Left ventricle myocardium inferior (tissue), 1 donor: ENCODE measurements at regions not wholly inside any gene's neighbourhood (a gene's known extent, or its start where the extent isn't known, plus 50 kb on each side); places are given as distances from the start of the nearest gene placed in this dataset.
"Not testable (repeated sequence)": the region's sequence is repeated elsewhere in the genome, so short reads cannot be mapped to it uniquely, and the experiment has no call there.

Experiments used
- DNase-seq: peaks from one replicate; pipeline ENCODE4 v3.0.0-alpha.2; 2020
- H3K27ac ChIP-seq: fragments of 200-600 bp; replicated peaks from 2 replicates; pipeline ENCODE4 v1.8.0; 2021
- H3K27me3 ChIP-seq: fragments of 200-600 bp; 2 replicates; pipeline ENCODE4 v1.8.0; 2021; ENCODE audit warnings: low read depth
- H3K36me3 ChIP-seq: fragments of 200-600 bp; 2 replicates; pipeline ENCODE4 v1.8.0; 2021
- H3K4me1 ChIP-seq: fragments of 200-600 bp; 2 replicates; pipeline ENCODE4 v1.8.0; 2021
- H3K4me3 ChIP-seq: fragments of 200-600 bp; 2 replicates; pipeline ENCODE4 v1.8.0; 2021; ENCODE audit warnings: mild to moderate bottlenecking, moderate library complexity
- H3K9me3 ChIP-seq: fragments of 200-600 bp; replicated peaks from 2 replicates; pipeline ENCODE4 v1.8.0; 2021
- intact Hi-C: fragments of 100-400 bp; cut with micrococcal nuclease; formaldehyde crosslinking; loops from one replicate; pipeline ENCODE4 v1.11.0; 2022
- TF ChIP-seq, protein P1 (sequence below): fragments of 200-600 bp; IDR thresholded peaks from 2 replicates; pipeline ENCODE4 v1.8.0; 2021; ENCODE audit warnings: antibody characterized with exemption, mild to moderate bottlenecking, borderline replicate concordance
- donor health status: DM: no; HTN: yes; CAD: no; lungs with severe emphysema.

DNA sequence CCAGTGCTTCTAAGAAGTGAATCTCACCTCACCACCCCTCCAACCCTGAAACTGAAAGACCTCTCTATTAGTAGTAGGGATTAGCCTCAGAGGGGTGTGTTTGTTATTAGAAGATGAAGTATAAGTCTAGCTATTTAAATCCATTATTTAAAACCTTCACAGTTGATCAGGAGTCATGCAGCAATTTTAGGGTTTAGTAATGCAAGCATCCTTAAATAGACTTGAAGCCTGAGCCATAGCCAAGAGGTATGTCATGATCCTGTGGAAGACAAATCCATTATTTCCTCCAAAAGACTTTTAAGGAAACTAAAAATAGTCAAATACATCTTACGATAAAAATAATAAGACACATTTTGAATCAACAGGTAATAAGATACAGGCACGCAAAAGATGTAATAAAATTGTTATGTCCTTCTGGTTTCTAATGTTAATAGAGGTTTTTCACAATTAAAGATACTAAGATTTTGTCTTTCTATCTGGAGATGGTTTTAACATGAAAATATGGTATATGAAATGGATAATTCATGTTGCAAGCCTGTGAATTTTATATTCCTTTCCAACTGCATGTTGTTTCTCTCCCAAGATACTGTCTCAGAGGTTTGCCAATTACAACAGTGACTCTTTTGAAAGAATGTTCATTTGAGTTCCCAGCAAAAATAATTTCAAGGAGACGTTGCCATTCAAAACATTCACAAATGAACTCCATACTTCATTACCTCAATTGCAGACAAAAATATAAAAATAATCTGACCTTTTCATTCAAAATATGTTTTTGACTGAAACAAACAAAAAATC is 68.0 kb downstream of the LUZP4 start:
- H3K9me3 ChIP-seq: no peaks in the 10 kb centered on the region
- H3K4me1 ChIP-seq: no peaks in the 10 kb centered on the region
- H3K36me3 ChIP-seq: no peaks in the 10 kb centered on the region
- no peaks in the 10 kb centered on the region for H3K27me3 ChIP-seq
- DNase-seq: no peak
- H3K4me3 ChIP-seq: no peak overlapping the region
- TF ChIP-seq, protein P1, sequence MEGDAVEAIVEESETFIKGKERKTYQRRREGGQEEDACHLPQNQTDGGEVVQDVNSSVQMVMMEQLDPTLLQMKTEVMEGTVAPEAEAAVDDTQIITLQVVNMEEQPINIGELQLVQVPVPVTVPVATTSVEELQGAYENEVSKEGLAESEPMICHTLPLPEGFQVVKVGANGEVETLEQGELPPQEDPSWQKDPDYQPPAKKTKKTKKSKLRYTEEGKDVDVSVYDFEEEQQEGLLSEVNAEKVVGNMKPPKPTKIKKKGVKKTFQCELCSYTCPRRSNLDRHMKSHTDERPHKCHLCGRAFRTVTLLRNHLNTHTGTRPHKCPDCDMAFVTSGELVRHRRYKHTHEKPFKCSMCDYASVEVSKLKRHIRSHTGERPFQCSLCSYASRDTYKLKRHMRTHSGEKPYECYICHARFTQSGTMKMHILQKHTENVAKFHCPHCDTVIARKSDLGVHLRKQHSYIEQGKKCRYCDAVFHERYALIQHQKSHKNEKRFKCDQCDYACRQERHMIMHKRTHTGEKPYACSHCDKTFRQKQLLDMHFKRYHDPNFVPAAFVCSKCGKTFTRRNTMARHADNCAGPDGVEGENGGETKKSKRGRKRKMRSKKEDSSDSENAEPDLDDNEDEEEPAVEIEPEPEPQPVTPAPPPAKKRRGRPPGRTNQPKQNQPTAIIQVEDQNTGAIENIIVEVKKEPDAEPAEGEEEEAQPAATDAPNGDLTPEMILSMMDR: no peak
- H3K27ac ChIP-seq: peak overlapping the region; percentile 46
- intact Hi-C loops: no loop called here

DNA sequence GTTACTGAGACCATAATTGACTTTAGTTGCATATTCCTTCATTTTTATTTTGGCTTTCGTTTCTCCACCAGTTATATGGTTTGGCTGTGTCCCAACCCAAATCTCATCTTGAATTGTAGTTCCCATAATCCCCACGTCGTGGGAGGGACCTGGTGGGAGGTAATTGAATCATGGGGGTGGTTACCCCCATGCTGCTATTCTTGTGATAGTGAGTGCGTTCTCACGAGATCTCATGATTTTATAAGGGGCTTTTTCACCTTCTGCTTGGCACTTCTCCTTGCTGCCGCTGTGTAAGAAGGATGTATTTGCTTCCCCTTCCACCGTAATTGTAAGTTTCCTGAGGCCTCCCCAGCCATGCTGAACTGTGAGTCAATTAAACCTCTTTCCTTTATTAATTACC is 70.0 kb downstream of the LUZP4 start:
- DNase-seq, H3K4me3 ChIP-seq, intact Hi-C loops, H3K4me1 ChIP-seq, H3K27me3 ChIP-seq, H3K27ac ChIP-seq, H3K36me3 ChIP-seq, H3K9me3 ChIP-seq: not testable (repeated sequence)

DNA sequence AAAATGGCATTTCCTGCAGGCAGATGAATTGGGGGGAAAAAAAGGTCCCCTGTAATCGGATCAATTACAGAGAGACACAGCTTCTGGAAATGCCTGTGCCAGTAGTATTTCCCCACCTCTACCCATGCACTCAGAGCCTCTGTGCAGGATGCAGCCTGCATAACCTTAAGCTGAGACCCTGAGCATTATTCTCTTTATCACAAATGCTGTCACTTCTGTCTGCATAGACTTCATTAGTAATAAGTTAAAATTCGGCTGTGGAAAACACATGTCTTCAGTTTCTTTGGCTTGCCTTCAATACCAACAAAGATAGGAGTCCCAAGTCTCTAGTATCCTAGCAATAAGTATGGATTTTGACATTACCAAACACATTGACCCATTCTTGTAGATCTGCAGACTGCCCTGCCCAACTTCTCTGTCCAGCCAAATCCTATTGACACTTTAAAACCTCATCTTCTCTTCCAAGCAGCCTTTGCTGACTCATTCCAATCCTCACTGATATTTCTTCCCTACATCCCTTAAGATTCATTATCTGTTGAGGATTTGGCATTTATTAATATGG is 70.8 kb downstream of the LUZP4 start:
- intact Hi-C loops: no loop called here
- Histone ChIP-seq H3K9me3 (no peaks in the 10 kb centered on the region), H3K4me1 (no peaks in the 10 kb centered on the region), H3K27ac (no peak overlapping the region), H3K4me3 (no peak overlapping the region), H3K27me3 (no peaks in the 10 kb centered on the region), H3K36me3 (no peaks in the 10 kb centered on the region)
- DNase-seq: no peak
- TF ChIP-seq, protein P1: no peak

DNA sequence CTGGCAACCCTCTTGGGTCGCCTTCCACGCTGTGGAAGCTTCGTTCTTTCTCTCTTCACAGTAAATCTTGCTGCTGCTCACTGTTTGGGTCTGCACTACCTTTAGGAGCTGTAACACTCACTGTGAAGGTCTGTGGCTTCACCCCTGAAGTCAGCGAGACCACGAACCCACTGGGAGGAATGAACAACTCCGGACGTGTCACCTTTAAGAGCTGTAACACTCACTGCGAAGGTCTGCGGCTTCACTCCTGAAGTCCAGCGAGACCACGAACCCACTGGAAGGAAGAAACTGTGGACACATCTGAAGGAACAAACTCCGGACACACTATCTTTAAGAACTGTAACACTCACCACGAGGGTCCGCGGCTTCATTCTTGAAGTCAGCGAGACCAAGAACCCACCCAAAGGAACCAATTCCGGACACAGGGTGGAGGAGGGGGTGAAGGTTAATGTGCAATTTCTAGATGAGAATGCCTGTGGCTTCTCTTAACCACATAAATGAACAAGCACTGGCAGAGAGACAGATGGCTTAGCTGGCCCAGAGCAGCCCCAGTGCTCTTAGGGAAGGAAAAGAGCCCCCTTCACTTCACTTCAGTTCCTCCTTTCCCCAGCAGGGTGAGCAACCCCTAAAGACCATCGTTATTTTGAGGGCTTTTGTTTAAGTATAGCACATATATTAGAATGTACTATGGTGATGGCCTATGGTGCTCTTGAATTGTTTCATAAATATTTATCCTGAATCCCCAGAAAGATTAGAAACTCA is 73.0 kb downstream of the LUZP4 start:
- Histone ChIP-seq H3K27me3 (no peaks in the 10 kb centered on the region), H3K27ac (no peak overlapping the region)

GRCh38 chrX:115363372-115363771 is 73.9 kb downstream of the LUZP4 start:
- intact Hi-C loops: no loop called here
- Histone ChIP-seq H3K27me3 (no peaks in the 10 kb centered on the region), H3K27ac (no peak overlapping the region), H3K36me3 (no peaks in the 10 kb centered on the region), H3K4me3 (no peak overlapping the region), H3K4me1 (no peaks in the 10 kb centered on the region), H3K9me3 (no peaks in the 10 kb centered on the region)
- TF ChIP-seq, protein P1: no peak
- DNase-seq: no peak

More for the DNA sequence above, 73.0 kb downstream of the LUZP4 start:
- no peak for DNase-seq
- H3K4me1 ChIP-seq: no peaks in the 10 kb centered on the region
- intact Hi-C loops: no loop called here
- H3K4me3 ChIP-seq: no peak overlapping the region
- TF ChIP-seq, protein P1: no peak
- no peaks in the 10 kb centered on the region for H3K36me3 ChIP-seq
- no peaks in the 10 kb centered on the region for H3K9me3 ChIP-seq

DNA sequence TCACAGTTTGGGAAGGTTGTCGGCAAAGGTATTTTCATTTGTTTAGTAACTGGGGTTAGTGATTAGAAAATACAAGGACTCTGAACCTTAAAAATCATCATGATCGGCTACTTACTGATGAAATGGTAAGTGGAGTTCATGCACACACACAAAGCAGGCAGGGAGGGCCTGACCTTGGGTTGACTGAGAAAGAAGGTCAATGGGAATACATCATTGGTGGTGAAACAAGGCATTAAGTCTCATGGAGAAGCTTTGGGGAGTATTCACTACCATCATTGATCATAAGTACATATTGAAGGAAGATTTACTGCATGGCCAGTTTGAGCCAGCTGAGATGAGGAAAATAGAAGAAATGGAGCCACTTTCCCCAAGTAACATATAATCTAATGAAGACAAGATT is 74.4 kb downstream of the LUZP4 start:
- H3K27ac ChIP-seq: no peak overlapping the region
- no peak overlapping the region for H3K4me3 ChIP-seq
- TF ChIP-seq, protein P1: no peak
- intact Hi-C loops: no loop called here
- H3K27me3 ChIP-seq: no peaks in the 10 kb centered on the region
- H3K36me3 ChIP-seq: no peaks in the 10 kb centered on the region
- no peaks in the 10 kb centered on the region for H3K9me3 ChIP-seq
- H3K4me1 ChIP-seq: no peaks in the 10 kb centered on the region
- DNase-seq: no peak
